ENCODE measurements at regions not wholly inside any gene's neighbourhood (a gene's known extent, or its start where the extent isn't known, plus 50 kb on each side); places are given as distances from the start of the nearest gene placed in this dataset.

DNA sequence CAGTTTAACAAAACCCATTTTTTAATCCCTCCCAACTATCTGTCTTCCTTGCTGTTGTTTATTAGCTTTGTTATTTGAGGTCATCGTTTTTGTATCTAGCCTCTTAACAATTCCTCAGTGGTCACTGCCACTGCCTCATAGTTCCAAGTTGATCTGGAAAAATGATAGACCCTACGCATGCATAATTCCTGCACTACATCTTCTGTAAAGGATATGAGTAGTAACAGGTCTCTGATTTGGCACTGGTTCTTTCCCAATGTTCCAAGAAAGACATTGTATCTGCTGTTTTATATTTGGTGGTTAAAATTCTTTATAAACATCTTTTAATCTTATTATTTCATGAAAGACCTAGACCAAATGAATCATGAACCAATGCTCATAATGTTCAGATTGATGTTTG is 166.6 kb downstream of the ZNF330 start:
- TF ChIP-seq POLR2AphosphoS5 (IDR thresholded peaks at IDR 0.05): no peak
- no peak for TF ChIP-seq POLR2A (IDR thresholded peaks at IDR 0.05)
